ENCODE measurements at regions not wholly inside any gene's neighbourhood (a gene's known extent, or its start where the extent isn't known, plus 50 kb on each side); places are given as distances from the start of the nearest gene placed in this dataset.

DNA sequence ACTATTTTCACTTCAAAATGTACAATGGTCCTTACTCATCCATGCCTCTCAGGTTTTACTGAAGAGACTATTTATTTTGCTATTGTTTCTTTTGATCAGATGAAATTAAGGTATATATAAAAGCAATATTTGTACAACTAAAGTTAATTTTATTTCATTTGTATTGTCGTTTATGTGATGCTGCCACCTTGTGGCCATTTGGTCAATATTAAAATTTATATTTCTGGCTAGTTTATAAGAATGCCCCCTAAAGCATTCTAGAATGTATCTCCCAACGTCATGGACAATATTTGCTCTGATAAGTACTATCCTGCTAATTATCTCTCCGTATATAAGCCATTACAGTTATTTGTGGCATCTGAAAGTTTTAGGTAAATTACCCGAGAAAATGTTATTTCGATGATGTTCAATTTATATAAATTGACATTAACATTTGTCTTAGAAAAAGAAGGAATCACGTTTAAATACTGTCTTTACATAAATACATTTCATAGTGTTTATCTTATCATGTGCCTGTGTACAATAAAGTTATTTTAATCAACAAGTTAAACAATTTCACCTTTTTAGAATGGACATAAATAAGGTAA lies 680.0 kb downstream of the TAF11L14 start:
- FAIRE-seq (no peak), DNase-seq (ENCODE audit: low spot score) (peak; percentile 24)

GRCh38 chr5:18321262-18321942 lies 687.1 kb downstream of the TAF11L14 start:
- no peak for DNase-seq (ENCODE audit: low spot score)
- peak; percentile 84 for FAIRE-seq

DNA sequence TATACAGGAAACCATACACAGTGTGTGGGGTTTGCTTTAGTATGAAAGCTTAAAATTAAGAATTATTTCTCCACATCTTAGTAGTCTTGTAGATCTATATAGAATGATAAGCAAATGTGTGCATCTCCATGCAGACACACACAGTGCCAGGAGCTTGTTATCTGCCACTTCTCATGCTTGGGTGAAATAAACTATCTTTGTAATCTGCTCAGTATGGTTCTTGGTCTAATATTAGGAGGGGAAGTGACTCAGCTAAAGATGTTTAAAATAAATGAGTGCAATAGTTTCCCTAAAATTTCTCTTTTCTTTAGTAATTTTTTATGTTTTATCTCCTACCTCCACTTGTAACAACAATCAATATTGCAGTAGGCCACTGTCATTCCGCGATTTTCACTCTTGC lies 689.6 kb downstream of the TAF11L14 start:
- DNase-seq (ENCODE audit: low spot score): no peak
- FAIRE-seq: no peak

- FAIRE-seq (no peak), DNase-seq (ENCODE audit: low spot score) (no peak)
Measured at GRCh38 chr5:18325431-18325830, 691.2 kb downstream of the TAF11L14 start.

DNA sequence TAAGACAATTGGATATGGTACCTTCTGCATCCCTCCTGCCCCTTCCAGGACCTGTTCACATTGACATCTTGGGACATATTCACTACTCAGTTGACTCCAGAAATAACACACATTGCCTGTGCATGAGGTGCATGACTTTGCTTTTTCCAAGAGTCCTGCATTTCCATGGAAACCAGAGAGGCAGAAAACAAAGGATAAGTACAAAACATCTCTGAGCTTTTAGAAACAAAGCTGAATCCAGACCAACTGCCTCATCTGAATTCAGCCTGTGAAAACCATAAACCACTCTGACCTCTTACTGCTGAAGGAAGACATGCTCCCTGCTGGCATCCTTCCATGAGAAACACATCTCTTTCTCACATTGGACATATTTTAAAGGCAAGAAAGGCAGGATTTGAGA lies 695.1 kb downstream of the TAF11L14 start:
- DNase-seq (ENCODE audit: low spot score): no peak
- no peak for FAIRE-seq

DNA sequence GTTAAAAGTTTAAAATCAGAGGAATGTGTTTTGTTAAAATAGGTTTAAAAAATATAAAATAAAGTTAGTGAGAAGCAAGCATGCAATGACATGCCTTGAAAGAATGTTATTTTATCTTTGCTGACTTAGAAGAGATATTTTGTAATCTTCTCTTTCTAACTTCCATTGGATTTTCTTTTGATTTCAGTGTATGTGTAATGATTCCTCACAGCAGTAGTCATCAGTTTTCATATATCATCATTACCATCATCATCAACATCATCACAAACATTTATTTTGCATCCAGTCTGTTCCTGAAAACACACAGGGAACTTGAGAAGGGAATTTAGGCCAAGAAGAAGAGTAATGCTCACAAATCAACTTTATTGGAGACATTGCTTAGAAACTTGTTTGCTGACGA lies 699.6 kb downstream of the TAF11L14 start:
- DNase-seq (ENCODE audit: low spot score) (no peak), FAIRE-seq (no peak)

DNA sequence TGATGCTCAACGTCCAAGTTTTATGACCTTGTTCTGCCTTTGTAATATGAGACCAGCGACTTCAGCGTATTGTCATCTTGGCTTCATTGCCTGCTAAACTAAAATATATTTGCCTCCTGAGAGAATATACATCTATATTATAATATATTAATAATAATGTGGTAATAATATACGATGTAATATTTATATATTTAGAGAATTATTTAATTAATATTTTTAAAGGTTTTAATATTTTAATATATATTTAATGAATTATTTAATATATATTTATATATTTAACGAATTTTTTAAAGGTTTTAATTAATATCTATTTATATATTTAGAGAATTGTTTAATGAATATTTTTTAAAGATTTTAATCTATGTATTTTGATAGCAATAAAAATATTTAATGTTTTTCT lies 700.7 kb downstream of the TAF11L14 start:
- DNase-seq (ENCODE audit: low spot score) (no peak), FAIRE-seq (no peak)

GRCh38 chr5:18354828-18355227 lies 720.6 kb downstream of the TAF11L14 start:
- DNase-seq (ENCODE audit: low spot score) (no peak), FAIRE-seq (no peak)

DNA sequence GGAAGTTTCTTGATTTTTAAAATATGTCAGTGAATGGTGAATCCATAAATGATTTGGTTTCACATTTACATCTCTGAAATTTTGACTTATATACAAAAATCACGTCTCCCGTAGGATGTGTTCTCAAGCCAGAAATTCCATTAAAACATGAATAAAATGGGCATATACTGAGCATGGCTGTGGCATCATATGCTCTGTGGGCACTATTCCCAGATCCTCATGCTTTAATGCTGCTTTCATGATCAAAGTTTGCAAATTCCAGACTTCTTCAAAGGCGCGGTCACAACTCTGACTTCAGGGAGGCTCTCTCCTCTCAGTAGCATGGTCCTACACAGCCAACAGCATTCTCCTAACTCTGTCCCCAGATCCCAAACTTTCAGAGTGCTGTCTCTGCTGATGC lies 723.2 kb downstream of the TAF11L14 start:
- DNase-seq (ENCODE audit: low spot score) (no peak), FAIRE-seq (no peak)

GRCh38 chr5:18366234-18366633 lies 732.0 kb downstream of the TAF11L14 start:
- DNase-seq (ENCODE audit: low spot score) (no peak), FAIRE-seq (peak; percentile 50)

DNA sequence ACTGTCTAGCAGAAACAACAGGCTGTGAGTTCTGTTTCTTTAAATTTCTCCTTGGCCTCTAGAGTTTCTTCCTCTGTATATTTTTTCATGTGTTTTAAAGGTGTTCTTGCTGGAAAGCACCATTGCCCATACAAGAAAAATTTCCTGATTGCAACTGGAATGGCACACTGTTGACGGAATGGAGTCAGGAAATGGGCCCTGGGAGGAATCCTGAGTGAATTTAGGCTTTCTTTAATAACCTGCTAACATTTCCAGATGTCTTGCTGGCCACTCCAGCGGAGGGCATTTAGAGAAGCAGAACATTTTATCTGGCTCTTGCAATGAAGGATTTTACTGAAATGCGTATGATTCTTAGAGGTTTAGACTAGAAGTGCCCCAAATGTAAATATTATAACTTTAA lies 736.3 kb downstream of the TAF11L14 start:
- DNase-seq (ENCODE audit: low spot score): no peak
- no peak for FAIRE-seq

DNA sequence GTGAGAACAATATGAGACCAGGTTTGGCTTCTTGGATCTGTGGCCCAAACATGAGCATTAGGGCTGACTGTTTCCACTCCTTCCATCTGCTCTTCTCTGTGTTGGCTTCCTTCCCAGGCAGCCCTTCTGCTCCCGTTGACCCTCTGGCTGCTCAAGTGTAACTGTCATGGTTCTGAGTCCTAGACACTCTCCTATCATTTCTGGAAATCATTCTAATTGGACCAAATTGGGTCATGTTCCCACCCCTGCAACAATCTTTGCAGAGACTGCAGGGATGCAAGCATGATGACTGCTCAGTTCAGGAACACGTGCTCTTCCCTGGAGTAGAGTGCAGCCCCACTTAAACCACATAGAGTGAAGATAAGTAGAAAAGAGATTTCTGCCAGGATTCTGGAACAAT lies 741.4 kb downstream of the TAF11L14 start:
- FAIRE-seq: no peak
- DNase-seq (ENCODE audit: low spot score): no peak

- no peak for FAIRE-seq
- no peak for DNase-seq (ENCODE audit: low spot score)
Measured at GRCh38 chr5:18378066-18378465, 743.8 kb downstream of the TAF11L14 start.

GRCh38 chr5:18379189-18379588 lies 744.9 kb downstream of the TAF11L14 start:
- FAIRE-seq (no peak), DNase-seq (ENCODE audit: low spot score) (no peak)

DNA sequence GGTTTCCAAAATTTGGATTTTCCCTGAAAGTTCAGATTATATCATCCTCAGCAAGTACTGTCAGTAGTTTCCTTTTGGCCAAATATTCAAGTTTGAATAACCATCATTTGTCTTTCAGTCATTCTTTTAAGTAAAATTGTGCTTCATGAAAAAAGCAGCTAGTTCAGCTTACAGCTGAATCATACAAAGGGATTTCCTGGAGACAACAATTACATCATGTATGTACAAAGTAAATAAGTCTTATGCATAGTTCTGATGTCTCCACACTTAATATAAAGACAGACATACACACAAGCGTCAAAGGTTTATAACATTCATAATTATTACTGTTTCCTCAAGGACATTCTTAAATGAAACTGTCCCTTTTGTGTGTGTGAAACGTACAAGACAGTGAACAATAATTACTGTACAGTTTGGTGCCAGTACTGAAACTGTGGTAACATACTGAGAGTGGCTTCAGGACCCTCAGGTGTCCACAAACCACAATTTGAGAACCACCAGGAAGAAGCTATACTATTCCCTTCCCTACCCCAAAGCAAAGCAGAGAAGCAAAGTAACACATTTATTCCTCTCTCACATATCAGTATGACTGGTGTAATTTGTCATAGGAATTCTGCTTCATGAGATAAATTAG lies 746.6 kb downstream of the TAF11L14 start:
- no peak for DNase-seq (ENCODE audit: low spot score)
- no peak for FAIRE-seq

GRCh38 chr5:18393565-18394442 lies 759.5 kb downstream of the TAF11L14 start:
- FAIRE-seq: no peak
- peak; percentile 77 for DNase-seq (ENCODE audit: low spot score)

- DNase-seq (ENCODE audit: low spot score) (no peak), FAIRE-seq (no peak)
Measured at GRCh38 chr5:18394443-18394804, 760.2 kb downstream of the TAF11L14 start.

DNA sequence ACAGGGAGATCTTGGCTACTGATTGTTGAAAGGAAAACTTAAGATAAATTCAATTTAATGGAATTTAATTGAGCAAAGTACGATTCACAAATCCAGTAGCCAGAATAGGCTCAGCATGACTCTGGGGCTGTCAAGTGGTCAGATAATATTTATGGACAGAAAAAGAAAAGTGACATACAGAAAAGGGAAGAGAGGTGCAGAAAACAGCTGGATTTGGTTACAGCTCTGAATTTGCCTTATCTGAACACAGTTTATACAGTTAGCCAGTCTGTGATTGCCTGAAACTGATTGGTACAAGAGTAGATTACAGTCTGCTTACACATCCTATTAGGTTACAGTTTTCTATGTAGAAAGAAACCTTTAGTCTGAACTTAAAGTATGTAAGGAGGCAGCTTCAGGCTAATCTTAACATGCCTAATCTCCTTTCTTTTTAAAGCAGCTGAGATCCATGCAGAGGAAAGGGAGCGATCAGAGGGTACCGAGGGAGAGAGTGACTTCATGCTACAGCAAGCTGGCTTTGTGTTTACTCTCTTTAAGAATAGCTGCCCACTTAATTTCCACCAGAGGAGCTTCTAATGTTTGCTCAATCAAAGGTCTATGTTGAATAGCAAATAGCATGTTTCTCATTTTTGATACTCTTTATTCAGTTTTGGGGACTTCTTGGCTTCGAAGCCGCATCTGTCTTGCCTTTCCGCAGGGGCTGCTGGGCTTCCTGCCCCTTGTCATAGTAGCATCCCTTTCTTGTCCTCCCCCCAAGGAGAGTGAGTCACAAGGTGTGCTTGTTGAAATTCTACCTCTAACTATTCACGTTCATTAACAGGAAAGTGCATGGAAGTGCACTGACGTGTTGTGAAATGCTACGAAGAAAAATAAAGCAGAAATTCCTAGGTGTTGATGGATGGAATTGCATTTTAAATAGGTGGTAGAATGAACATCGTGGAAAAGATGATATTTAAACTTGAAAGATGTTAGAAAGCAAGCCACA lies 761.2 kb downstream of the TAF11L14 start:
- DNase-seq (ENCODE audit: low spot score) (no peak), FAIRE-seq (no peak)

GRCh38 chr5:18397371-18397770 lies 763.1 kb downstream of the TAF11L14 start:
- DNase-seq (ENCODE audit: low spot score) (no peak), FAIRE-seq (no peak)

DNA sequence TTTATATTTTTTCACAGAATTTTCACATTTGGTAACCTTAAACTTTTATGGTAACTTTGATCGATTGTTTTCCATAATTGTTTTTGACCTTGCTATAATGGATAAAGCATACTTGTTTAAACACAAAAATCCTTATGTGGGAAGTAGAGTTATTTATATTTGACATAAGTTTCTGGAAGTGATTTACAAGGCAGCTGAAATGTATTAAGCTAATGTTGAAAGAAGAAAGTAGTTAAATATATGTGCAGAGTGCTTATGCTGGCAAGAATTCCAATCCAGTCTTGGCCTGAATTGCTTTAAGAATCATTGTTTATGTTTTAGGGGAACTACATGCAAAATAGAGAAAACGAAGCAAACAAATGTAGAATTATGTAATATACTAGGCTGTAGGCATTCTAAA lies 763.6 kb downstream of the TAF11L14 start:
- DNase-seq (ENCODE audit: low spot score): no peak
- no peak for FAIRE-seq
